Suppressor macrophage (primary cell): ENCODE measurements at regions not wholly inside any gene's neighbourhood (a gene's known extent, or its start where the extent isn't known, plus 50 kb on each side); places are given as distances from the start of the nearest gene placed in this dataset.

ENCODE experiments used
- DNase-seq, 4 experiments: peaks; one replicate each; pipeline ENCODE4 v3.0.0-alpha.2; 2020 to 2022

GRCh38 chr5:57594436-57594835 lies 111.8 kb upstream of the ACTBL2 start:
- no peak for DNase-seq

- DNase-seq: no peak
Measured at GRCh38 chr5:57592236-57592635, 109.6 kb upstream of the ACTBL2 start.

GRCh38 chr5:57586649-57587048 lies 104.0 kb upstream of the ACTBL2 start:
- no peak for DNase-seq

- no peak for DNase-seq
Measured at GRCh38 chr5:57582578-57583070, 100.0 kb upstream of the ACTBL2 start.

GRCh38 chr5:57581772-57582171 lies 99.2 kb upstream of the ACTBL2 start:
- no peak for DNase-seq

GRCh38 chr5:57581222-57581621 lies 98.6 kb upstream of the ACTBL2 start:
- no peak for DNase-seq

GRCh38 chr5:57577432-57578175 lies 95.0 kb upstream of the ACTBL2 start:
- no peak for DNase-seq

GRCh38 chr5:57576317-57576716 lies 93.7 kb upstream of the ACTBL2 start:
- no peak for DNase-seq

- DNase-seq: no peak
Measured at GRCh38 chr5:57575839-57576238, 93.2 kb upstream of the ACTBL2 start.

GRCh38 chr5:57572461-57572860 lies 89.8 kb upstream of the ACTBL2 start:
- no peak for DNase-seq

GRCh38 chr5:57569601-57570000 lies 87.0 kb upstream of the ACTBL2 start:
- DNase-seq: no peak

- no peak for DNase-seq
Measured at GRCh38 chr5:57568136-57568535, 85.5 kb upstream of the ACTBL2 start.

GRCh38 chr5:57566914-57567313 lies 84.3 kb upstream of the ACTBL2 start:
- DNase-seq: no peak

- no peak for DNase-seq
Measured at GRCh38 chr5:57561231-57561842, 78.7 kb upstream of the ACTBL2 start.

GRCh38 chr5:57559110-57559635 lies 76.6 kb upstream of the ACTBL2 start:
- DNase-seq: no peak

- DNase-seq: no peak
Measured at GRCh38 chr5:57552033-57552432, 69.4 kb upstream of the ACTBL2 start.

GRCh38 chr5:57551251-57551650 lies 68.6 kb upstream of the ACTBL2 start:
- no peak for DNase-seq

- DNase-seq: no peak
Measured at GRCh38 chr5:57550132-57550531, 67.5 kb upstream of the ACTBL2 start.

GRCh38 chr5:57549566-57549965 lies 67.0 kb upstream of the ACTBL2 start:
- no peak for DNase-seq

- no peak for DNase-seq
Measured at GRCh38 chr5:57540823-57541222, 58.2 kb upstream of the ACTBL2 start.

- DNase-seq: no peak
Measured at GRCh38 chr5:57539281-57539701, 56.7 kb upstream of the ACTBL2 start.

GRCh38 chr5:57538341-57538955 lies 55.8 kb upstream of the ACTBL2 start:
- DNase-seq: no peak

- DNase-seq: no peak
Measured at GRCh38 chr5:57537811-57538210, 55.2 kb upstream of the ACTBL2 start.
